Gastroesophageal sphincter (tissue), 3 donors: ENCODE measurements at regions not wholly inside any gene's neighbourhood (a gene's known extent, or its start where the extent isn't known, plus 50 kb on each side); places are given as distances from the start of the nearest gene placed in this dataset.

Experiments
- CTCF ChIP-seq, 4 experiments: fragments of 200-600 bp in 2 of 4; fragments of 450-650 bp in 2 of 4; sonication (generic) in 1 of 4; IDR thresholded peaks; one replicate each; pipeline ENCODE4 v1.5.1; 2017 to 2019; ENCODE audit warnings: antibody characterized with exemption in 4 of 4, mild to moderate bottlenecking in 2 of 4, moderate library complexity in 2 of 4
- POLR2A ChIP-seq, 2 donors: fragments of 450-650 bp; IDR thresholded peaks; one replicate each; pipeline ENCODE4 v1.6.1; 2017; ENCODE audit warnings: antibody characterized with exemption in 2 of 2, mild to moderate bottlenecking in 2 of 2, moderate library complexity in 1 of 2

GRCh38 chr17:70292366-70292765, 123.0 kb downstream of the KCNJ2 start:
- no peak for TF ChIP-seq CTCF (IDR thresholded peaks at IDR 0.05)
- TF ChIP-seq POLR2A (IDR thresholded peaks at IDR 0.05): no peak
